Left kidney (tissue), 1 donor: ENCODE measurements at regions not wholly inside any gene's neighbourhood (a gene's known extent, or its start where the extent isn't known, plus 50 kb on each side); places are given as distances from the start of the nearest gene placed in this dataset.
"Not testable (repeated sequence)": the region's sequence is repeated elsewhere in the genome, so short reads cannot be mapped to it uniquely, and the experiment has no call there.

ENCODE experiments used
- DNase-seq: peaks from one replicate; pipeline ENCODE4 v3.0.0-alpha.2; 2013

DNA sequence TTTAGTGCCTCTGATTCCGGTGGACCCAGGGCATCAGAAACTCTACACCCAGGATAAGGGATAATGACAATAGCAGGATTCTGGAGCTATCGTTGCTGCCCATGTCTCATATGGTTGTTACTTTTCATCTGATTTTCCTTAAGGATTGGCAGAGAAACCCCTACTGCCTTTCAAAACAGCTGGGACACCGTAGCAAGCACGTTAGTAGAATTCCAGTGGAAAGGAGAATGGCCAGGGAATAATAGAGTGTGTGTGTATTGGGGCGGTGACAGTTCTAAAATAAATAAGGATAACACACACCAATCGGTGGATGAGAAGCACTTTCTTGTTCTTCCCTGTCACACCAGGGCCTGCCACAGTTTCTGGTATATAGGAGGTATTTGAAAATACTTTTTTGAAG, 251.8 kb downstream of the HAPSTR1 start:
- DNase-seq: peak; percentile 12

DNA sequence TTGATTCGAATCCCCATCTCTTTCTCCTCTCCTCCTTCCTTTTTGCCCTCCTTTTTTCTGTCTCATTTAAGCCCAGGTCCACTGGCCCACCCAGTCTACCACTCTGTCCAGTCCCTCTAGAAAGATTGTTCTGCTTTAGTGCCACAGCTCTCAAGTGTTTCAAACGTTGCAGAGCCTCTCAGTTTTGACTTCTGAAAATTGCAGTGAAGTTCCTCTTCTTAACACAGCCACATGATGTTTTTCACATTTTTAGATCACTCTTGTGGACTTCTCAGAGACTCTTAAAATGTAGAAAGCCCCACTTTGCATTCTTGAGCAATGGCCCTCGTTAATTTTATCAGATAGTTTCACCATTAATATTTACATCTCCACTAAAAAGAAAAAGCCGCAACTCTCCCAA, 253.1 kb downstream of the HAPSTR1 start:
- DNase-seq: no peak

DNA sequence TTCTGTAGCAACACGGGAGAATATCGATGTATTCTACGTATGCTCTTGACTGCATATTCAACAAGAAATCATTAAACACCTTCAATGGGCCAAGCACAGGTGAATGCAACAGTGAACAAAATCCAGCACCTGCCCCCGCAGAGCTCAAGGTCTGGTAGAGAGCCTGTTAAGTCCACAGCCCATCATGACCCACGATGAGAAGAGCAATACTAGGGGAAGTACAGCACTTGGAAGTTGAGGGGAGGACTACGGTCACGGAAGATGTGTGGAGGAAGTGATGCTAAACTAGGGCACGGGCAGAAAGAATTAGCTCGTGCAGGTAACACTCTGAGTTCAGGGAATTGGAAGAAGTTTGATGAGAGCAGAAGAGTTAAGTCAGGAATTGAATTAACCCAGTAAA, 253.6 kb downstream of the HAPSTR1 start:
- no peak for DNase-seq

DNA sequence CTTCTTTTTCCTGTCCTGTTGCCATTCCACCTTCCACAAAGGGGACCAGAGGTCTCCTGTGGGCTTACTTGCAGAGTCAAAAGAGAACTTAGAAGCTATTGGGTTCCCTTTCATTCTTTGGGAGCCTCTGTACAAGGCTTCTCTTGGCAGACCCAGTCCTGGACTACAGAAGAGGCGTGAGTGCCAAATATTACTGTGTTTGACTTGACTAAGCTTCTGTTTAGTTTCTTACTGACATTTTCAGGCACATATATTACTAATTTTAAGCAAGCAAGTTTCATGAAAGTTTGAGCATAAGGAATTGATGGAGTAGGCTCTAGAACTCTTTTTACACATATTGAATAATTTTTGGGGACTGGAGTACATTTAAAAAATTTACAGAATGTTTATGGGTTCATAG, 254.4 kb downstream of the HAPSTR1 start:
- no peak for DNase-seq

DNA sequence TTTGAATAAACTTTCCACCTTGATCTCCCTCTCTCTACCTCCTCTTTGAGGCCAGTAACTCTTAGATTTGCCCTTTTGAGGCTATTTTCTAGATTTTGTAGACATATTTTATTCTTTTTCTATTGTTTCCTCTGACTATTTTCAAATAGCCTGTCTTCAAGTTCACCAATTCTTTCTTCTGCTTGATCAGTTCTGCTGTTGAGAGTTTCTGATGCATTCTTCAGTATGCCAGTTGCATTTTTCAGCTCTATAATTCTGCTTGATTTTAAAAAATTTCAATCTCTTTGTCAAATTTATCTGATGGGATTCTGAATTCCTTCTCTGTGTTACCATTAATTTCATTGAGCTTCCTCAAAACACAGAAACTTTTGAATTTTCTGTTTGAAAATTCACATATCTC, 257.5 kb downstream of the HAPSTR1 start:
- DNase-seq: no peak

DNA sequence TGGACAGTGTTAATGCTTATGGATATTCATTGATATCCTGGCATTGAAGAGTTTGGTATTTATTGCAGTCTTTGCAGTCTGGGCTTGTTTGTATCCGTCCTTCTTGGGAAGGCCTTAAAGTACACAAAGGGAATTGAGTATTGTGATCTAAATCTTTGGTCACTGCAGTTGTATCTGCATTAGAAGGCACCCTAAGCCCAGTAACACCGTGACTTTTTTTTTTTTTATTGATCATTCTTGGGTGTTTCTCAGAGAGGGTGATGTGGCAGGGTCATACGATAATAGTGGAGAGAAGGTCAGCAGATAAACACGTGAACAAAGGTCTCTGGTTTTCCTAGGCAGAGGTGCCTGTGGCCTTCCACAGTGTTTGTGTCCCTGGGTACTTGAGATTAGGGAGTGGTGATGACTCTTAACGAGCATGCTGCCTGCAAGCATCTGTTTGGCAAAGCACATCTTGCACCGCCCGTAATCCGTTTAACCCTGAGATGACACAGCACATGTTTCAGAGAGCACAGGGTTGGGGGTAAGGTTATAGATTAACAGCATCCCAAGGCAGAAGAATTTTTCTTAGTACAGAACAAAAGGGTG, 258.0 kb downstream of the HAPSTR1 start:
- not testable (repeated sequence) for DNase-seq

DNA sequence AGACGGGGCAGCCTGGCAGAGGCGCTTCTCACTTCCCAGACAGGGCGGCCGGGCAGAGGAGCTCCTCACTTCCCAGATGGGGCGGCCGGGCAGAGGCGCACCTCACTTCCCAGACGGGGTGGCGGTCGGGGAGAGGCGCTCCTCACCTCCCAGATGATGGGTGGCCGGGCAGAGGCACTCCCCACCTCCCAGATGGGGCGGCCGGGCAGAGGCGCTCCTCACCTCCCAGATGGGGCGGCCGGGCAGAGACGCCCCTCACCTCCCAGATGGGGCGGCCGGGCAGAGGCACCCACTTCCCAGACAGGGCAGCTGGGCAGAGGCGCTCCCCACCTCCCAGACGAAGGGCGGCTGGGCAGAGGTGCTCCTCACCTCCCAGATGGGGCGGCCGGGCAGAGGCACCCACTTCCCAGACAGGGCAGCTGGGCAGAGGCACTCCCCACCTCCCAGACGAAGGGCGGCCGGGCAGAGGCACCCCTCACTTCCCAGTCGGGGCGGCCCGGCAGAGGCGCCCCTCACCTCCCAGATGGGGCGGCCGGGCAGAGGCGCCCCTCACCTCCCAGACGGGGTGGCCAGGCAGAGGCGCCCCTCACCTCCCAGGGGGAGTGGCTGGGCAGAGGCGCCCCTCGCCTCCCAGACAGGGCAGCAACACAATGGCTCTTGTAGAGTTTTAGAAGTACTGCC, 258.8 kb downstream of the HAPSTR1 start:
- DNase-seq: not testable (repeated sequence)

DNA sequence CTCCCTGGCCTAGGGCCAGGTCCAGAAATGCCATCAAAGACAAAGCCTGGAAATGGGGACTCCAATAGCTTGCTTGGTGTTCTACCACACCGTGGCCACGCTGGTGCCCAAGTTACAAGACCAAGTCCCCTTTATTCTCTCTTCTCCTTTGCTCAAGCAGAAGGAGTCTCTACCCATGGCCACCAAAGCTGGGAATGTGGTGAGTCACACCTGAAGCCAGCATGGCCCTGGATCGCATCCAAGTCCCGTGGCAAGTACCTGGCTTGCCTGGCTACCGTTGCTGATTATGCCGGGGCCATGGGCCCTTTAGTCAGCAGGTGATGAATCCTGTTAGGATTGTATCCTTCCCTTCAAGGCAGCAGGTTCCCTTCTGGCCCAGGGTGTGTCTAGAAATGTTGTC, 260.0 kb downstream of the HAPSTR1 start:
- DNase-seq: no peak

DNA sequence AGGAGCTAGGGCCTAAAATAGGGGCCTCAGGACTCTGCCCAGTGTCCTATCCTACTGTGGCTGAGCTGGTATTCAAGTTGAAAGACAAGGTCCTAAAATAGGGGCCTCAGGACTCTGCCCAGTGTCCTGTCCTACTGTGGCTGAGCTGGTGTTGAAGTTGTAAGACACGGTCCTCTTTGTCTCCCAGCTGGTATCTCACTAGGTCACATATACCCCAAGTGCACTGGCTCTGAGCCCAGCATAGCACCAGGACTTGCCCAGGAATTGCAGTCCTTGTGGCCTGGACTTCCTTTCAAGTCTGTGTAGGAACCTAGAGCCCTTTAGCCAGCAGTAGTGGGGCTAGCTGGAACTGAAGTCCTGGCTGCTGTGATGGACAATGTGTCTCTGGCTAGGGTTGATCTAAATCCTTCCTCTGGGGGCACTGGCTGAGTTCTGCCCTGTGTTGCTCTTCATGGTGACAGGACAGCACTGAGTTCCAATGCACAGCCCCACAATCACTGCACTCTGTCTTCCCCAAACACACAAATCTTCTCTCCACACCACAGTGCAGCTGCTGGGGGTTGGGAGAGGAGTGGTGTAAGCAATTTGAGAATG, 260.5 kb downstream of the HAPSTR1 start:
- DNase-seq: no peak

DNA sequence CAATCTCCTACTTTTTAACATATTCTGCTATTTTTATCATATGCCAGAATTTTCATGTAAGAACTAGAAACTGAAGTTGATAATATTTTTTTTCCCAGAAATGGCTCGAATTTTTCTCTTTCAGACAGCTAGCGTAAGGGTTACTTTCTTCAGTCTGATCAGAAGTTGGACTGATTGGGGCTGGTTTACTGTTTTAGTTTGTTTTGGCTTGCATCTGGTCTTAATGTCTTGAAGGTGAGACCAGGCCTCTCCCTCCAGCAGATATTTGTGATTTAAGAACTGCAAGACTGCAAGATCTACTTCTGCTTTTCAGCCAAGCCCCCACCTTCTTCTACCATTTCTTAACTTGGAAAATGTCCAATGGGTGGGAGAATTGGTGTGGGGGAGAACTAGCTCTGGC, 266.4 kb downstream of the HAPSTR1 start:
- DNase-seq: no peak

DNA sequence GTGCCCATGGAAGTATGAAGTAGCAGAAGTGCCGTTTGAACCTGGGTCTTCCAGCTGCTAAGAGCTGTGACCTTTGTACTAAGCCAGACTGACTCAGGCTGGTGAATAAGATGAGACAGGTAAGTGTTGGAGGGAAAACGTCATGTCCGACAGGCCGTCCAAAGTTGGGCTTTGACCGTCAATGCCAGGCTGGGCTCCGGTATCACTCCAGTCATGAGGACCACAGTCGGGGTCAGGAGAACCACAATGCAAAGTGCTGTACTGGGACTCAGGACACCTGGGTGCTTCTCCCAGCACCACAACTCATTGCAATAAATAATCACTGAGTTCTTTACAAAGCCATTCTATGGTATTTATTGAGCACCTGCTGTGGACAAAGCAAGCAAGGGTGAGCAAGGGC, 268.6 kb downstream of the HAPSTR1 start:
- no peak for DNase-seq

DNA sequence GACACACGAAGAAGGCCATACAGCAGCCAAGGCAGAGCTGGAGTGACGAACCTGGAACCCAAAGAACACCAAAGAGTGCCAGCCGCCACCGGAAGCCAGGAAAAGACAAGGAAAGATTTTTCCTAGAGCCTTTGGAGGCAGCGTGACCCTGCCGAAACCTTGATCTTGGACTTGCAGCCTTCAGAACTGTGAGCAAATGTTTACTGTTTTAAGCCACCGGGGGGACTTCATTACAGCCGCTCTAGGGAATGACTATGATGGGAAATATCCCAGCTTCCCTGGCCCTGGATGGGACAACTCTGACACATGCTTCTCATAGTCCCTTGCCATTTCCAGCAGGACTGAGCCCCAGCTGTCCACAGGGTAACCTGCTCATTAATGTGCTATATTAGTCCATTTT, 270.6 kb downstream of the HAPSTR1 start:
- no peak for DNase-seq

DNA sequence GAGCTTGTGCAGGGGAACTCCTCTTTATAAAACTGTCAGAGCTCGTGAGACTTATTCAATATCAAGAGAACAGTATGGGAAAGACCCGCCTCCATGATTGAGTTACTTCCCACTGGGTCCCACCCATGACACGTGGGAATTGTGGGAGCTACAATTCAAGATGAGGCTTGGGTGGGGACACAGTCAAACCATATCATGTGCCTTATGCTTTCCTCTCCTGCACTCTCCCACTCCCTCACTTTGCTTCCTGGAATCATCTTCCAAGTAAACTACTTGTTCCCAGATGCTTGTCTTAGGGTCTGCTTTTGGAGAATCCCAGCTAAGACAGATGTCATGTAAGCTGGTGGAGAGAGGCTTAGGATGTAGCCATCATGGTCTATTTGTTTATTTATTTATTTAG, 271.2 kb downstream of the HAPSTR1 start:
- no peak for DNase-seq

DNA sequence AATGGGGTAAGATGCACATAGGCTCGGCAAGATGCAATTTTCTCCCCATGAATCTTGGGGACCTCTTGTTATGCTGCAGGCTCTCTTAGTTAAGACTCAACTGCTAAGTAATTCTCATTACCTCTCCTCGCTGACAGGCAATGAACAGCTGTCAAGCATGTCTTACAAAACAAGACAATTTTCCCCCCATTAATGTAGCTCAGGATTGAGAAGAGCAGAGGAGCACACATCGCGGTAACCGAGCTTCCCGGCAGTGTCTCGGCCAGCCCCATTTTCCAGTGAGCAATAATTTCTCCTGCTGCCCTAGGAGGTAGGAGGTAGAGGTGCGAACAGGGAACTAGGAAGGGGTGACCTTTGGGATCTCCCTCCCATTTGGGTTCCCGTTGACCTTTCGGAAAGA, 272.1 kb downstream of the HAPSTR1 start:
- DNase-seq: no peak

DNA sequence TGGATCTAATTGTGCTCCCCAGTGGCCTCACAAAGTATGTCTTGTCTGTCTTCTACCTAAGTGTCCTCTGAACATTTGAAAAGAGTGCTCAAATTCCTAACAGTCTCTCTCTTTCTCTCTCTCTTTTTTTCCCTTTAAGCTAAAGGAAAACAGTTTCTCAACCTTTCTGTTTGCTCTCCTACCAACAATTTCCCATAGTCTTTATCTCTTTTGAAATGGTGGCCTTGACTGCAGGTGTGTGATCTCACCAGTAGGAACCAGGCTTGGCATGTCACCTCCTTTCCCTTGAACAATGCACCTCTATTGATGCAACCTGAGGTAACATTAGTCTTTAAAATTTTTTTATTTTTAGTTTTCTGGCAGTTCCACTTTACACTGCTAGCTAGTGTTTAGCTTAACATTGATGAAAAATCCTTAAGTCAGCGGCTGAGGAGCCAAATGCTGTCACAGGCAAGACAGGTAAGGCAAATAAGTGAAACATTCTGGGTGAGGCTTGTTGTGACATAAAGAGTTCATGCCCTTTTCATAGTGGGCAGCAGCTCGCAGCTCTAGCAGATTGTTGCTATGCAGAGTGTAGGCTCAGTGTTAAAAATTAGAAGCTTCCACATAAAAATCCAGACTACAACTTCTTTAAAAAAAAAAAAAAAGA, 273.4 kb downstream of the HAPSTR1 start:
- DNase-seq: no peak

DNA sequence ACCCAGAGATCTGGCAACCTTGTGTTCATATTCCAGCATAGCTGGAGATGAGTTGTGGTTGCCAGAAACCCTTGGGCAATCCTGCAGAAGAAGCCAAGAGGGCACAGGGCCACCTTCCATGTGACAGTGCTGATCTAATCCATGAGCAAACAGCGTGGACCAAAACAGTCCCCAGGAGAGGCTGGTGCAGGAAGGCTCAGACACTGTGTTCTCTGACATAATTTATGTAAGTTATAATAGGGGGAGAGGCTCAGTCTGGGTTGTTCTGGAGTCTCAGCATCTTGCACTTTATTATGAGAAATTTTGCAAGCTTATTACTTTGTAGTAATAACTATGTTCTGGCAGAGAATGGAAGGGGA, 273.9 kb downstream of the HAPSTR1 start:
- DNase-seq: no peak

DNA sequence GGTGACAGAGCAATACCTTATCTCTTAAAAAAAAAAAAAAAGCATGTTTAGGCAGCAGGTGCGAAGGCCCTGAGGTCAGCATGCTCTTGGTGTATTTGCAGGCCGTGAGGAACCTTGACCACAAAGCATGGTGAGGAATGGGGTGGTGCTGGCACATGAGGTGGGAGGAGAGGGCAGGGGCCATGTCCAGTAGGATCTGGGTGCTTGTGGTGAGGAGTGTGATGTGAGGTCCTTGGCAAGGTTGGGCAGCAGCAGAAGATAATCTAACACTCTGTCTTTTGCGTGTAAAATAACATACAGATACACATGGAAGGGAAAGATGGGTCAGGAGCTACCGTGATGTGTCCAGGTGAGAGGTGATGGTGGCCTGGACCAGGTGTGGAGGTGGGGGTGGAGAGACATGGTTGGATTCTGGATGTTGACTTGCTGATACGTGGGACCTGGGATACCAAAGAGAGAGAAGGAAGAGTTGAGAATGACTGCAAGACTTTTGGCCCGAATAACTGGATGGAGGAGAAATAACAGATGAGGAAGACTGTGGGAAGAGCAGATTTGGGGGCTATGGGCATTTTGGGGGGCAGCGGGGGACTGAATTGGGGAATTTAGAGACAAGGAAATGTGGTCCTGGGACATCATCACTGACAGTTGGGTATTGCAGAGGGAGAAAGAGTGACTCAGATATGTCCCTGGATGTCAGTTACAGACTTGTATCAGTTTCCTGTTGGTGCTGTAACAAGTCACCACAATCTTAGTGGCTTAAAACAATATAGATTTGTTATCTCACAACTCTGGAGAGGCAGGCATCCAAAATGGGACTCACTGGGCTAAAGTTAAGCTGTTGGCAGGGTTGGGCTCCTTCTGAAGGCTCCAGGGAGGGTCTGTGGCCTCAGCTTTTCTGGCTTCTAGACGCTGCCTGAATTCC, 274.9 kb downstream of the HAPSTR1 start:
- DNase-seq: no peak

DNA sequence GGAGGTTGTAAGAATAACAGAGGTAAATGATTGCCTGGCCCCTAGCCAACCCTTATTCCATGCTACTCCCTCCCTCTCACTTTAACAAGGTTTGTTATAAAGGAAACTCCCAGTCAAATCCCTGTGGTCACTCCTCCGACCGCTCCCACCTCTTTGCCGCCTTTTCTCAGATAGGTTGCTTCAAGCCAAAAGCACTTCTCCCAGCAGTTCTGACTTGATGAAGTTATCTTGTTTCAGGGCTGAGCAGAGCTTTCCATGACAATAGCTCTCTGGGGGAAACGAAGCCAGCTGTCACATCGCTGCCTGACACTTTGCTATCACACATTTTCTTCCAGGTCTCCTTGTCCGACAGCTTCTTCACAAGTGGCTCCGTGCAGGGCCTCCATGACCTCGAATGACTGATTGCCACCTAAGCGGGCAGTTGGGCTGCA, 278.6 kb downstream of the HAPSTR1 start:
- DNase-seq: peak; percentile 69

DNA sequence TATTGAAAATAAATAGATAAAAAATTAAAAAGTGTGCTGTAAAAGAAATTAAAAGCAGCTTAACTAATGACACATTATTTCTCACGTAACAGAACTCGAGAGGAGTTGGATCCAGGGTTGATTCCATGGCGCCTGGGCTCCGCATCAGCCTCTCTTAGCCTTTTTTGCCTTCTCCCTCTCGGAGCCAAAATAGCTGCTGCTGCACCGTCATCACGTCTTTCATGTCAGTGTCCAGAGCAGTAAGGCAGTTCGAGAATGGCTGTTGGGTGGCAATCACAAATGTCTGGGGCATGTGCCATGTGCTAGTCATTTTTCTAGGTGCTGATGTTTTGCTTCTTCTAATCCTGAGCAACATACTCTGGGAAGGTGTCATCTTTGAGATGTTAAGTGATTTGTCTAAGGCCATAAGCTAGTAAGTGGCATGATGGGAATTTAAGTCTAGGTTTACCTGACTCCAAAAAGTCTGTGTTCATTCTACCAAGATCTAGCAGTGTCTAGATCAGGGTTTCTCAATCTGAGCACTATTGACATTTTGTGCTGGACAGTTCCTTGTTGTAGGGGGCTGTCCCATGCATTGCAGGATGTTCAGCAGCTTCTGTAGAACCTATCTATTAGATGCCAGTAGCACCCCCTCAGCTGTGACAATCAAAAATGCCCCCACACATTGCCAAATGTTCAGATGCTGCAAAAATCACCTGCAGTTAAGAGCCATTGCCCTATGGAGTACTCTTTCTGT, 280.4 kb downstream of the HAPSTR1 start:
- no peak for DNase-seq

DNA sequence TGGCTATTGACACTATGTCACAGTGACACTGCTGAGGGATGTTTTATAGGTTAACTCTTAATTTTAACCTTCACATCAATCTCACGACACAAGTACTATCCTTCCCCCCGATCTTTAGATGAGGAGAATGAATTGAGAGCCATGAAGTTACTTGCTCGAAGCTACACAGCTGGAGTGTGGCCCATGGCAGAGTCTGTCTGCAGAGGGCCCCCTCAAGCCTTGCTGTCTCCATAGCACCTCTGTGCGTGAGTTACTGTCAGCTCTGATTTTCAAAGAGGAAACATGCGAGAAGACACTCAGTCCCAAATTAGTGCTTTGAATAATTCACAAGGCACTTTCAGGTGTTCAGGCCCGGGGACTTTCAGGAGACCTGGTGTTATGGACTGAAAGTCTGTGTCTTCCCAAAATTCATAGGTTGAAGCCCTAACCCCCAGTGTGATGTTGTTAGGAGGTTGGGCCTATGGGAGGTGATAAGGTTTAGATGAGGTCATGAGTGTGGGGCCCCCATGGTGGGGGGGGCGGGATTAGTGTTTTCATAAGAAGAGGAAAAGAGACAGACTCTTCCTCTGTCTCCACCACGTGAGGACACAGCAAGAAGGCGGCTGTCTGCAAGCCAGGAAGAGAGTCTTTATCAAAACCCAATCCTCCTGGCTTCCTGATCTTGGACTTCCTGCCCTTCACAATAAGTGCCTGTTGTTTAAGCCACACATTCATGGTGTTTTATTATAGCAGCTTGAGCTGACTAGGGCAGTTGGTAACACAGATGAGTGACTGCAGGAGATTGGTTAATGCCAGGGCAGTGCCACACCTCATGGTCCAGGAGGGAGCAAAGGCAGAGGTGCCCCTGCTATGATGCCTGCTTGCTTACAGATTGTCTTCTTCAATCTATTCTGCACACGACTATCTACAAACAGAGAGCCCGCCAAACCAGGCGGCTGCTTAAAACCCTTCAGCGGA, 281.8 kb downstream of the HAPSTR1 start:
- DNase-seq: no peak
